Fibroblast of peridontal ligament (primary cell): ENCODE measurements at regions not wholly inside any gene's neighbourhood (a gene's known extent, or its start where the extent isn't known, plus 50 kb on each side); places are given as distances from the start of the nearest gene placed in this dataset.
A peak's percentile ranks its signal among the peaks of the same experiment; 100 is the strongest.
"Not testable (repeated sequence)": the region's sequence is repeated elsewhere in the genome, so short reads cannot be mapped to it uniquely, and the experiment has no call there.

Source experiments
- DNase-seq: peaks from one replicate; pipeline ENCODE4 v3.0.0-alpha.2; 2010; ENCODE audit errors: extremely low read depth

GRCh38 chr2:242004223-242004901 lies 134.8 kb downstream of the RTP5 start:
- no peak for DNase-seq

GRCh38 chr2:242004902-242005230 lies 135.3 kb downstream of the RTP5 start:
- no peak for DNase-seq

GRCh38 chr2:242006091-242006634 lies 136.6 kb downstream of the RTP5 start:
- not testable (repeated sequence) for DNase-seq

- not testable (repeated sequence) for DNase-seq
Observed at GRCh38 chr2:242008908-242009307, 139.4 kb downstream of the RTP5 start.

- not testable (repeated sequence) for DNase-seq
Observed at GRCh38 chr2:242009846-242010245, 140.3 kb downstream of the RTP5 start.

DNA sequence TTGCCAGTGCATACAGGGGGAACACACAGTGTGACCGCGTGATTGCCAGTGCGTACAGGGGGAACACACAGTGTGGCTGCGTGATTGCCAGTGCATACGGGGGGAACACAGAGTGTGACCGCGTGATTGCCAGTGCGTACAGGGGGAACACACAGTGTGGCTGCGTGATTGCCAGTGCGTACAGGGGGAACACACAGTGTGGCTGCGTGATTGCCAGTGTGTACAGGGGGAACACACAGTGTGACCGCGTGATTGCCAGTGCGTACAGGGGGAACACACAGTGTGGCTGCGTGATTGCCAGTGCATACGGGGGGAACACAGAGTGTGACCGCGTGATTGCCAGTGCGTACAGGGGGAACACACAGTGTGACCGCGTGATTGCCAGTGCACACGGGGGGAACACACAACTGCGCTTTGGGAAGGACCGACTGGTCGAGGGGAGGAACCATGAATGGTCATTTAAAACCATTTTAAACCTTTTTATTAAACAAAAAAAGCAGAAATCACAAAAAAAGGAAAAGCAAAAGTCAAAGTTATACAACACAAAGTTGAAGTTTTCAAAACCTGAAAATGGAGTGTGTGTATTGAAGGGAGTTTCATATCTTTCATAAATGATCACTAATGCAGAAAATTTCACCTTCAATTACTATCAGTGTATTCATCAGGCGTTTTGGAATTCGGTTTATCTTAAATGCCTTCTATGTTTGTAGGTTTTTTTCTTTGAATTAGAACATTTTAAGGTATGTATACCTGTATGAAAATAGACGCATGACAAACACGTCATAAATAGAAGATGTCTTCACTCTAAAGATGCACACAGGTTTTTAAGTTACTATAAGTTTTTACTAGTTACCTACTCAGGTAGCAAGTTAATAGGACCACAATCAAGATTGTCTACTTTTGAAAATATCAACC lies 141.0 kb downstream of the RTP5 start:
- peak; percentile 22 for DNase-seq

DNA sequence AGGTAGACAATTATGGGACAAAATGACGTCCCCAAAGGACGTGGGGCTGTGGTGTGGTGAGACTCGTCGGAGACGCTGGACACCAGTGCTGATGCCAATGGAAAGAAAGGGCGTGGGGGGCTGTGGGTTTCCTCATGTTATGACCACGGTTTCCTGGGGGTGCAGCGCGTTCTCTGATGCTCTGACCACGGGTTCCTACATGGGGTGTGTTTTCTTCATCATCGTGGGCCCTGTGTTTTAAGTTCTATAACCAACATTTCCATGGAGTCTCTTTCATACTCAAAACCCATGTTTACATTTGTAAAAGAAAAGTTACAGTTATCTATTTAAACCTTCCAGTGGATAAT lies 141.6 kb downstream of the RTP5 start:
- no peak for DNase-seq

DNA sequence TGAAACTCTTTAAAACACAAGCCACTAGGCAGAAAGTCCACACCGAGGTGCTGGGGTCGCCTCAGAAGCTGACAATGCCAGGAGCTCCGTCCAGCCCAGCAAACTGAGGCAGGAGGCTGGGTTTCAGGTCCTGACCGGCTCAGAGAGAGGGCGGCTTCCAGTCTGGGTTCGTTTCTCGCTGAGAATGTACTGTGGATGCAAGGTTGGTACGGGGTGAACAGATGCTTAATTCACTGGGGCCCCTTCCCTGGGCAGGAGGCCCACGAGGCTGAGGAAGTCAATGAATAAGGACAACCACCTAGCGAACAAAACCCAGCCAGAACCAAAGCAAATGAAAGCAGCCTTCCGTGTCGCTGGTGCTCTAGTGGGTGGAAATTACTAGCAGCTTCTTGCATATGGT lies 142.0 kb downstream of the RTP5 start:
- DNase-seq = no peak

DNA sequence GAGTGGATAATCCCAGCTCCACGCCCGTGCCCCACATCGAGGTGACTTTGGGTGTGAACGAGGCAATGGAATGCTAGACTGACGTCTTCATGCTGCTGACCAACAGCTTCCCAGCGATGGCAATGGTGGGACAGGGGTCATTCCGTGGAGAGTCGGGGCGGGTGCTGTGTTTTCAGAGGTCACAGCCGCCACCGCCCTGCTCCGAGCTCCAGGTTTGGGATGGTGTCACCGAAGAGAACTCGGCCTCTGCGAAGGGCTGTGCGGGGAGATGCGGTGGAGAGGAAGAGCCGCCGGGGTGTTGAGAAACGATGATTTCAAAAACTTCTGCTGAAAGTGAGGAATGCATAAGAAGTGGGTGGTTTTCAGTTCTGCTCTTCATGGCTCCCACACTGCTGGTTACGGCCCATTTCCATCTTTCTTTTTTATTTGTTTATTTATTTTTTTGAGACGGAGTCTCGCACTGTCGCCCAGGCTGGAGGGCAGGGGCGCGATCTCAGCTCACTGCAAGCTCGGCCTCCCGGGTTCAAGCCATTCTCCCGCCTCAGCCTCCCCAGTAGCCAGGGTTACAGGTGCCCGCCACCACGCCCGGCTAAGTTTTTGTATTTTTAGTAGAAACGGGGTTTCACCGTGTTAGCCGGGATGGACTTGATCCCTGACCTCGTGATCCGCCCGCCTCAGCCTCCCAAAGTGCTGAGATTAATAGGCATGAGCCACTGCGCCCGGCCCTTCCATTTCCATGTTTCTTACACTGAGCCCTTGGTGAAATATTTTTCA lies 142.6 kb downstream of the RTP5 start:
- no peak for DNase-seq

DNA sequence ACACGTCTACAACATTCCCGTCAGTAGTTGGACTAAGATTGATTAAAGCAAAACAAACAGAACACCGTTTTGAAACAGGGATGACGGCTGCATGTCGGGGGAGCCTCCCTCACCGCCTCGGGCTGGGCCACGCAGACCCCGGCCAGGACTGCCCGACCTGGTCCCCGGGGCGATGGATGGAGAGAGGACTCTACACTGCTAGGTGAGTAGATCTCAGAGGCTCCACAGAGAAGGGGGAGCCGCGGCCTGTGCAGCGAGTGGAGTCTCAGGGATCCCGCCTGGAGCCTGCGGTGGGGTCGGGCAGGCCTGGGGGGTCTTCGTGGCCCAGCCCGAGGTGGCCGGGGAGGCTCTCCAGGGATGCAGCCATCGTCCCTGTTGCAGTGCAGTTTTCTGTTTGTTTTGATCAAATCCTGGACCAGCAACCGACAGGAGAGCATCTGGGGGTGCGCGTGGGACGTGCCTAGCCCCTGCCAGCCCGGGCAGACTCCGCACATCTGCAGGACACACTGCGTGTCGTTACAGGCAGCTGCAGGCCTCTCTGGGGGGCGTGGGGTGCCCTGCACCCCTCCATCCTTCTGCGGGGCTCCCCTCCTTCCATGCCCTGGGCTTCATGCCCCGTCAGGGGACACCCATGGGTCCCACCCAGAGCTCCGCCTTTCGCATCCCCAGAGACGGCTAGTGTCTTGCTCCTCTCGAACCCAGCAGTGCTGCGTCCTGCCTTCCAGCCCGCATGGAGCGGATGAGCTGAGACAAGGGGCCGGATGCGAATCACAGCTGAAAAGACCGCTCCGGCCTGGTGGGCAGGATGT lies 143.6 kb downstream of the RTP5 start:
- no peak for DNase-seq

- no peak for DNase-seq
Observed at GRCh38 chr2:242013771-242014170, 144.2 kb downstream of the RTP5 start.

GRCh38 chr2:242015108-242016065 lies 145.9 kb downstream of the RTP5 start:
- DNase-seq = no peak

DNA sequence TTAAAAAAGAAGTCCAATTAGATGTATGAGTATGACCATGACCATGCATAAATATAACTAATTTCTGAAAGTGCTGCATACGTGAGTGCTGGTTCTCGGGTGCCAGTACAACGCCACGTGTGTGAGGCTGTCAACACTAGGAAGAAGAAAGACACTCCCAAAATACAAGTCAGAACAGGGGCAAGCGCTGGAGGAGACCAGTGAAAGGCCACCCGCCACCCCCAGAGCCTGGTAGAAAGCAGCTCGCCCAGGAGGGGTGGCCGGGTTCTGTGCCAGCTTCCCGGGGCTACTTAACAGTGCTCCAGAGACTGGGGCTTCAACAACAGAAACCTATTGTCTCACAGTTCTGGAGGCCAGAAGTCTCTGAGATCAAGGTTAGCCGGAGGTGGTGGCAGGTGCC lies 147.6 kb downstream of the RTP5 start:
- DNase-seq = no peak

- not testable (repeated sequence) for DNase-seq
Observed at GRCh38 chr2:242018416-242018815, 148.9 kb downstream of the RTP5 start.

DNA sequence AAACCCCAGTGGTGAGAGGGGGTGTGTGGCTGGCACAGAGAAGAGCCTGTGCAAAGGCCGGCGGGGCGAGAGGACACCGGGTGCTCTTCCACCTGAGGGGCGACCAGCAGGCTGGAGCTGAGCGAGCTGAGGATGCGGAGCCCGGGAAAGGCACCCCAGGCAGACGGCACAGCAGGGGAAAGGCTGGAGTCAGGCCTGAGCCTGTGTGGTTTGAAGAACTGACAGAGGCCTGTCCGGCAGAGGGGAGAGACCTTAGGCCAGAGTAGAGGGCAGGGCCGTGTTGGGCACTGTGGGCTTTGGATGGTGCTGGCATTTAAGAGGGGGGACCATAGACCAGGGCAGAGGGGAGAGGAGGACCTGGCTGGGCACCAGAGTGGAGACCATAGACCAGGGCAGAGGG lies 149.8 kb downstream of the RTP5 start:
- no peak for DNase-seq

GRCh38 chr2:242020196-242021004 lies 150.9 kb downstream of the RTP5 start:
- peak; percentile 20 for DNase-seq

- no peak for DNase-seq
Observed at GRCh38 chr2:242022550-242023290, 153.2 kb downstream of the RTP5 start.

GRCh38 chr2:242024751-242025355 lies 155.3 kb downstream of the RTP5 start:
- no peak for DNase-seq
